ENCODE measurements at regions not wholly inside any gene's neighbourhood (a gene's known extent, or its start where the extent isn't known, plus 50 kb on each side); places are given as distances from the start of the nearest gene placed in this dataset.
A peak's percentile ranks its signal among the peaks of the same experiment; 100 is the strongest.

GRCh38 chr2:150222942-150223341 is 264.5 kb downstream of the RND3 start:
- Mint-ChIP-seq H3K9me3 (ENCODE audit: low read depth) (no peaks in the 10 kb centered on the region), H3K36me3 (ENCODE audit: insufficient read depth) (no peaks in the 10 kb centered on the region), H3K4me3 (ENCODE audit: low read depth) (no peak overlapping the region), H3K27me3 (peaks cover 3% of the 10 kb centered on the region), H3K4me1 (ENCODE audit: low read depth) (peaks cover 16% of the 10 kb centered on the region), H3K27ac (no peak overlapping the region)
- DNase-seq (ENCODE audit: low spot score, unreplicated experiment), result no peak
- TF ChIP-seq, protein P1, sequence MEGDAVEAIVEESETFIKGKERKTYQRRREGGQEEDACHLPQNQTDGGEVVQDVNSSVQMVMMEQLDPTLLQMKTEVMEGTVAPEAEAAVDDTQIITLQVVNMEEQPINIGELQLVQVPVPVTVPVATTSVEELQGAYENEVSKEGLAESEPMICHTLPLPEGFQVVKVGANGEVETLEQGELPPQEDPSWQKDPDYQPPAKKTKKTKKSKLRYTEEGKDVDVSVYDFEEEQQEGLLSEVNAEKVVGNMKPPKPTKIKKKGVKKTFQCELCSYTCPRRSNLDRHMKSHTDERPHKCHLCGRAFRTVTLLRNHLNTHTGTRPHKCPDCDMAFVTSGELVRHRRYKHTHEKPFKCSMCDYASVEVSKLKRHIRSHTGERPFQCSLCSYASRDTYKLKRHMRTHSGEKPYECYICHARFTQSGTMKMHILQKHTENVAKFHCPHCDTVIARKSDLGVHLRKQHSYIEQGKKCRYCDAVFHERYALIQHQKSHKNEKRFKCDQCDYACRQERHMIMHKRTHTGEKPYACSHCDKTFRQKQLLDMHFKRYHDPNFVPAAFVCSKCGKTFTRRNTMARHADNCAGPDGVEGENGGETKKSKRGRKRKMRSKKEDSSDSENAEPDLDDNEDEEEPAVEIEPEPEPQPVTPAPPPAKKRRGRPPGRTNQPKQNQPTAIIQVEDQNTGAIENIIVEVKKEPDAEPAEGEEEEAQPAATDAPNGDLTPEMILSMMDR (IDR thresholded peaks at IDR 0.05; ENCODE audit: unreplicated experiment), result no peak

GRCh38 chr2:150222379-150222778 is 265.1 kb downstream of the RND3 start:
- Mint-ChIP-seq H3K9me3 (ENCODE audit: low read depth) (no peaks in the 10 kb centered on the region), H3K4me3 (ENCODE audit: low read depth) (no peak overlapping the region), H3K27me3 (peaks cover 3% of the 10 kb centered on the region), H3K4me1 (ENCODE audit: low read depth) (peaks cover 11% of the 10 kb centered on the region), H3K27ac (no peak overlapping the region), H3K36me3 (ENCODE audit: insufficient read depth) (no peaks in the 10 kb centered on the region)
- DNase-seq (ENCODE audit: low spot score, unreplicated experiment), result no peak
- TF ChIP-seq, protein P1 (IDR thresholded peaks at IDR 0.05; ENCODE audit: unreplicated experiment), result no peak

DNA sequence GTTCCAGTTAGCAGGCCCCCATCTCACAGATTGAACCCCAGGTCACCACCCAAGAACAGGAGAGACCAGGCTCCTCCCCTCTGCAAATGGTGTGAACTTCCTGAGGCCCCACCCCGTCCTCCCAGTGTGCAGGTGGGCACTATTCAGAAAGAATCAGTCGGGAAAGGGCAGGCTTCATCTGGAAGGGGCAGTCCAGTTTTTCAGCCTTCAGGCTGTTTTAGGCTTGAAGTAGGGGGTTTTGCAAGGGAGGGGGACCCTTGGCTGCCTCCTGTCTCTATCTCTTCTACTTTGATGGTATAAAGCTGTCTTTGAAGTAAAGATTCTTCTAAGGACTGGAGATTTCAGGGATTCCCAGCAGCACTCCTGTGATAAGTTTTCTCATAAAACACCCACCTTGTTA is 267.6 kb downstream of the RND3 start:
- TF ChIP-seq, protein P1 (IDR thresholded peaks at IDR 0.05; ENCODE audit: unreplicated experiment), result no peak
- H3K9me3 Mint-ChIP-seq (ENCODE audit: low read depth), result no peaks in the 10 kb centered on the region
- H3K4me1 Mint-ChIP-seq (ENCODE audit: low read depth), result peaks cover 19% of the 10 kb centered on the region
- no peaks in the 10 kb centered on the region for H3K27me3 Mint-ChIP-seq
- H3K4me3 Mint-ChIP-seq (ENCODE audit: low read depth), result no peak overlapping the region
- no peaks in the 10 kb centered on the region for H3K36me3 Mint-ChIP-seq (ENCODE audit: insufficient read depth)
- no peak overlapping the region for H3K27ac Mint-ChIP-seq
- no peak for DNase-seq (ENCODE audit: low spot score, unreplicated experiment)

- Mint-ChIP-seq H3K4me1 (ENCODE audit: low read depth) (peaks cover 32% of the 10 kb centered on the region), H3K4me3 (ENCODE audit: low read depth) (no peak overlapping the region), H3K27me3 (peaks cover 4% of the 10 kb centered on the region), H3K36me3 (ENCODE audit: insufficient read depth) (no peaks in the 10 kb centered on the region), H3K27ac (peak overlapping the region; percentile 50), H3K9me3 (ENCODE audit: low read depth) (no peaks in the 10 kb centered on the region)
- TF ChIP-seq, protein P1 (IDR thresholded peaks at IDR 0.05; ENCODE audit: unreplicated experiment), result no peak
- DNase-seq (ENCODE audit: low spot score, unreplicated experiment), result no peak
Observed at GRCh38 chr2:150215041-150215440, 272.4 kb downstream of the RND3 start.

DNA sequence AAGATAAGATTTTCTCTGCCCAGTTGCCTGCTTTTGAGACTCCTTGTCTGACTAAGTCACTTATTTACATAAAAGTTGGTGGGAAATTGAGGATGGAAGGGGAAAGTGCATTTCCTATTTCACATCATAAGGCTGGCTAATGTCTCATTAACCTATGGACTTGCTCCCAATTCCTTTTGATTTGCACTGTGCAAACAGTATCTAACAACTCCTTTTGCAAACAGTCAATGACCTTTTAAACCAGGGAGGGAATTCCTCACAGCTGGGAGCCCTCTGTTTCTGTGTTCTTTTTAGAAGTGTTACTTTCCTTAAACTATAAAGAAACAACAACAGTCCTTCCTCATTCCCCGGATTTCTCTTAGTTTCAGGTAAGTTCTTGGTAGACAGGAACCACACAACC is 272.8 kb downstream of the RND3 start:
- H3K36me3 Mint-ChIP-seq (ENCODE audit: insufficient read depth), result no peaks in the 10 kb centered on the region
- TF ChIP-seq, protein P1 (IDR thresholded peaks at IDR 0.05; ENCODE audit: unreplicated experiment), result no peak
- no peak for DNase-seq (ENCODE audit: low spot score, unreplicated experiment)
- H3K27ac Mint-ChIP-seq, result peak overlapping the region; percentile 50
- no peak overlapping the region for H3K4me3 Mint-ChIP-seq (ENCODE audit: low read depth)
- H3K27me3 Mint-ChIP-seq, result peaks cover 4% of the 10 kb centered on the region
- no peaks in the 10 kb centered on the region for H3K9me3 Mint-ChIP-seq (ENCODE audit: low read depth)
- H3K4me1 Mint-ChIP-seq (ENCODE audit: low read depth), result peaks cover 32% of the 10 kb centered on the region
